H9 (cell line): ENCODE measurements at regions not wholly inside any gene's neighbourhood (a gene's known extent, or its start where the extent isn't known, plus 50 kb on each side); places are given as distances from the start of the nearest gene placed in this dataset.

ENCODE experiments used
- DNase-seq: peaks from one replicate; pipeline ENCODE4 v3.0.0-alpha.2; 2017
- H2AFZ ChIP-seq: one replicate; pipeline ENCODE4 v1.6.1; 2013; ENCODE audit warnings: mild to moderate bottlenecking, low read length, control low read depth, moderate library complexity
- H2AK5ac ChIP-seq: 2 replicates; pipeline ENCODE4 v1.6.1; 2013; ENCODE audit warnings: low read length, control low read depth, mixed read lengths; ENCODE audit not compliant: insufficient read length
- H2BK120ac ChIP-seq: one replicate; pipeline ENCODE4 v1.6.1; 2013; ENCODE audit warnings: low read depth, mild to moderate bottlenecking, low read length, control low read depth, inconsistent platforms; ENCODE audit not compliant: poor library complexity, severe bottlenecking
- H2BK12ac ChIP-seq: 2 replicates; pipeline ENCODE4 v1.6.1; 2013; ENCODE audit warnings: low read length, control low read depth, mixed read lengths, low read depth; ENCODE audit not compliant: insufficient read length
- H2BK15ac ChIP-seq: 2 replicates; pipeline ENCODE4 v1.6.1; 2013; ENCODE audit warnings: low read depth, low read length, control low read depth
- H2BK20ac ChIP-seq: one replicate; pipeline ENCODE4 v1.6.1; 2013; ENCODE audit warnings: low read depth, mild to moderate bottlenecking, low read length, control low read depth, inconsistent platforms; ENCODE audit not compliant: poor library complexity, severe bottlenecking
- H2BK5ac ChIP-seq: 2 replicates; pipeline ENCODE4 v1.6.1; 2013; ENCODE audit warnings: low read length, control low read depth, mixed read lengths; ENCODE audit not compliant: insufficient read length
- H3K14ac ChIP-seq: 2 replicates; pipeline ENCODE4 v1.6.1; 2013; ENCODE audit warnings: low read length, control low read depth; ENCODE audit not compliant: insufficient read depth
- H3K18ac ChIP-seq: 2 replicates; pipeline ENCODE4 v1.6.1; 2013; ENCODE audit warnings: low read depth, mild to moderate bottlenecking, mixed read lengths, low read length, control low read depth; ENCODE audit not compliant: insufficient read length
- H3K23ac ChIP-seq: 2 replicates; pipeline ENCODE4 v1.6.1; 2013; ENCODE audit warnings: low read length, control low read depth, mixed read lengths, low read depth; ENCODE audit not compliant: insufficient read length
- H3K23me2 ChIP-seq: 2 replicates; pipeline ENCODE4 v1.6.1; 2013; ENCODE audit warnings: low read depth, mild to moderate bottlenecking, mixed read lengths, low read length, control low read depth; ENCODE audit not compliant: insufficient read length, poor library complexity, severe bottlenecking
- H3K27ac ChIP-seq: 2 replicates; pipeline ENCODE4 v1.5.1; 2013; ENCODE audit warnings: low read length, control low read depth, mixed read lengths, low read depth; ENCODE audit not compliant: insufficient read length
- H3K27me3 ChIP-seq: 2 replicates; pipeline ENCODE4 v1.6.1; 2013; ENCODE audit warnings: low read length, control low read depth, inconsistent platforms; ENCODE audit not compliant: insufficient read depth
- H3K4ac ChIP-seq: 2 replicates; pipeline ENCODE4 v1.6.1; 2013; ENCODE audit warnings: low read depth, mild to moderate bottlenecking, control low read depth, inconsistent platforms, low read length, moderate library complexity
- H3K4me1 ChIP-seq: 2 replicates; pipeline ENCODE4 v1.6.1; 2013; ENCODE audit warnings: low read length, control low read depth, inconsistent platforms; ENCODE audit not compliant: insufficient read depth
- H3K4me2 ChIP-seq: 2 replicates; pipeline ENCODE4 v1.6.1; 2013; ENCODE audit warnings: low read length, control low read depth, mixed read lengths; ENCODE audit not compliant: insufficient read length, insufficient read depth
- H3K56ac ChIP-seq: 2 replicates; pipeline ENCODE4 v1.6.1; 2013; ENCODE audit warnings: low read depth, mild to moderate bottlenecking, mixed read lengths, low read length, control low read depth; ENCODE audit not compliant: insufficient read length
- H3K79me1 ChIP-seq: 2 replicates; pipeline ENCODE4 v1.6.1; 2013; ENCODE audit warnings: low read depth, mild to moderate bottlenecking, moderate library complexity, low read length, control low read depth, inconsistent platforms; ENCODE audit not compliant: insufficient read depth, poor library complexity, severe bottlenecking
- H3K79me2 ChIP-seq: 2 replicates; pipeline ENCODE4 v1.6.1; 2013; ENCODE audit warnings: low read length, control low read depth, inconsistent platforms; ENCODE audit not compliant: insufficient read depth
- H3K9ac ChIP-seq: 2 replicates; pipeline ENCODE4 v1.6.1; 2013; ENCODE audit warnings: low read length, control low read depth, mixed read lengths; ENCODE audit not compliant: insufficient read length; ENCODE audit errors: extremely low read depth
- H3K9me3 ChIP-seq: one replicate; pipeline ENCODE4 v1.6.1; 2013; ENCODE audit warnings: low read depth, low read length, inconsistent platforms; ENCODE audit not compliant: control insufficient read depth
- H3T11ph ChIP-seq: one replicate; pipeline ENCODE4 v1.6.1; 2013; ENCODE audit warnings: mild to moderate bottlenecking, low read length, control low read depth, inconsistent platforms
- H4K20me1 ChIP-seq: one replicate; pipeline ENCODE4 v1.6.1; 2013; ENCODE audit not compliant: control insufficient read depth, insufficient read length, insufficient read depth
- H4K5ac ChIP-seq: 2 replicates; pipeline ENCODE4 v1.6.1; 2013; ENCODE audit warnings: low read depth, mild to moderate bottlenecking, mixed read lengths, low read length, control low read depth; ENCODE audit not compliant: insufficient read length
- H4K8ac ChIP-seq: replicated peaks from 2 replicates; pipeline ENCODE4 v1.6.1; 2013; ENCODE audit warnings: low read length, control low read depth, mixed read lengths, low read depth; ENCODE audit not compliant: insufficient read length
- H4K91ac ChIP-seq: 2 replicates; pipeline ENCODE4 v1.6.1; 2013; ENCODE audit warnings: low read depth, mild to moderate bottlenecking, moderate library complexity, mixed read lengths, low read length, control low read depth; ENCODE audit not compliant: insufficient read length
- H3K27ac Mint-ChIP-seq, 3 experiments: 2 replicates in 2 of 3; 3 replicates in 1 of 3; pipeline ENCODE4 v1.8.0; 2020 to 2021; ENCODE audit warnings: mixed read lengths in 3 of 3, mild to moderate bottlenecking in 1 of 3, moderate library complexity in 1 of 3
- H3K27me3 Mint-ChIP-seq: 2 replicates; pipeline ENCODE4 v1.8.0; 2021; ENCODE audit warnings: low read depth, mild to moderate bottlenecking, moderate library complexity, mixed read lengths
- H3K36me3 Mint-ChIP-seq, 3 experiments: 2 replicates in 2 of 3; 3 replicates in 1 of 3; pipeline ENCODE4 v1.8.0; 2020 to 2021; ENCODE audit warnings: low read depth in 3 of 3, mixed read lengths in 3 of 3; ENCODE audit not compliant: insufficient read depth in 1 of 3
- H3K4me1 Mint-ChIP-seq, 2 experiments: 2 replicates each; pipeline ENCODE4 v1.8.0; 2020; ENCODE audit warnings: mixed read lengths in 2 of 2
- H3K4me3 Mint-ChIP-seq, 2 experiments: 2 replicates in 1 of 2; 3 replicates in 1 of 2; pipeline ENCODE4 v1.8.0; 2020 to 2021; ENCODE audit warnings: mild to moderate bottlenecking in 2 of 2, mixed read lengths in 2 of 2, moderate library complexity in 1 of 2
- H3K9me3 Mint-ChIP-seq, 2 experiments: 2 replicates in 1 of 2; 3 replicates in 1 of 2; pipeline ENCODE4 v1.8.0; 2020; ENCODE audit warnings: mild to moderate bottlenecking in 2 of 2, mixed read lengths in 2 of 2, moderate library complexity in 1 of 2
- CTCF ChIP-seq: fragments of 200-600 bp; sonication (generic); conservative IDR thresholded peaks from 3 replicates; pipeline ENCODE4 v1.8.0; 2021; ENCODE audit warnings: antibody characterized with exemption, mild to moderate bottlenecking
- WGBS: extraction: QIAGEN DNeasy Blood & Tissue Kit; methylation state at CpG from one replicate; pipeline ENCODE4 v1.1.7; 2013; ENCODE audit warnings: missing lambda C conversion rate, low lambda C conversion rate, mixed read lengths; ENCODE audit not compliant: insufficient read length; ENCODE audit errors: extremely low coverage; 5-methylcytosine and 5-hydroxymethylcytosine counted together

- Histone ChIP-seq H3K4ac (no peak overlapping the region), H3K27me3 (no peaks in the 10 kb centered on the region), H3K9ac (no peak overlapping the region), H2BK12ac (no peak overlapping the region), H3K79me1 (no peaks in the 10 kb centered on the region), H4K20me1 (no peaks in the 10 kb centered on the region), H3K4me1 (no peaks in the 10 kb centered on the region), H3K23me2 (no peaks in the 10 kb centered on the region), H2BK15ac (no peak overlapping the region), H3K18ac (no peak overlapping the region), H3K9me3 (no peaks in the 10 kb centered on the region), H4K91ac (no peak overlapping the region), H4K8ac (no peak overlapping the region), H3T11ph (no peak overlapping the region), H3K14ac (no peak overlapping the region), H3K4me2 (no peak overlapping the region), H2BK120ac (no peak overlapping the region), H3K56ac (no peak overlapping the region), H2BK20ac (no peak overlapping the region), H4K5ac (no peak overlapping the region), H2BK5ac (no peak overlapping the region), H3K23ac (no peak overlapping the region), H2AK5ac (no peak overlapping the region), H3K79me2 (no peaks in the 10 kb centered on the region), H3K27ac (no peak overlapping the region), H2AFZ (no peak overlapping the region)
- Mint-ChIP-seq H3K36me3 (no peaks in the 10 kb centered on the region), H3K4me3 (no peak overlapping the region), H3K4me1 (peaks cover 2% of the 10 kb centered on the region in 2 experiments; a peak in 2 of 4 replicates), H3K27ac (no peak overlapping the region), H3K9me3 (no peaks in the 10 kb centered on the region; a peak in 1 of 5 replicates), H3K27me3 (peaks cover 2% of the 10 kb centered on the region; the same call in 1 of the 2 replicates)
- no CpG with 5 or more reads among the region's 3 CpGs for WGBS
- no peak for TF ChIP-seq CTCF
- DNase-seq: no peak
These were observed 194.3 kb upstream of the C2CD4B start for GRCh38 chr15:62359416-62359815.
